GM12891 (cell line): ENCODE measurements at regions not wholly inside any gene's neighbourhood (a gene's known extent, or its start where the extent isn't known, plus 50 kb on each side); places are given as distances from the start of the nearest gene placed in this dataset.

Source experiments
- PAX5 ChIP-seq: IDR thresholded peaks from 2 replicates; pipeline ENCODE4 v1.6.1; 2011; ENCODE audit warnings: low read length, moderate library complexity, mild to moderate bottlenecking; ENCODE audit not compliant: insufficient read depth, severe bottlenecking
- POLR2A ChIP-seq: IDR thresholded peaks from 2 replicates; pipeline ENCODE4 v1.6.1; 2011; ENCODE audit warnings: low read depth, low read length, control low read depth
- POLR2AphosphoS5 ChIP-seq: IDR thresholded peaks from 2 replicates; pipeline ENCODE4 v1.6.1; 2011; ENCODE audit warnings: low read depth, low read length, control low read depth
- TAF1 ChIP-seq: IDR thresholded peaks from 2 replicates; pipeline ENCODE4 v1.6.1; 2011; ENCODE audit warnings: low read depth, low read length, control low read depth

GRCh38 chr6:138001750-138002349, 105.4 kb downstream of the PERP start:
- TF ChIP-seq POLR2AphosphoS5 (no peak), POLR2A (no peak), TAF1 (no peak), PAX5 (no peak)
